ENCODE measurements at regions not wholly inside any gene's neighbourhood (a gene's known extent, or its start where the extent isn't known, plus 50 kb on each side); places are given as distances from the start of the nearest gene placed in this dataset.

- Histone ChIP-seq H3K4me3 (ENCODE audit: low read length) (no peak overlapping the region), H3K4me1 (ENCODE audit: control insufficient read depth, insufficient read depth, low read length) (peaks cover 3% of the 10 kb centered on the region), H3K36me3 (ENCODE audit: control insufficient read depth, insufficient read depth, low read length) (no peaks in the 10 kb centered on the region), H3K9ac (ENCODE audit: low read length) (no peak overlapping the region), H3K27me3 (ENCODE audit: control insufficient read depth, insufficient read depth, low read length) (no peaks in the 10 kb centered on the region), H3K27ac (ENCODE audit: low read depth, low read length) (no peak overlapping the region)
Observed at GRCh38 chr6:133767357-133767970, 121.4 kb upstream of the TCF21 start.

- Histone ChIP-seq H3K27me3 (ENCODE audit: control insufficient read depth, insufficient read depth, low read length) (no peaks in the 10 kb centered on the region), H3K4me3 (ENCODE audit: low read length) (no peak overlapping the region), H3K4me1 (ENCODE audit: control insufficient read depth, insufficient read depth, low read length) (peaks cover 3% of the 10 kb centered on the region), H3K36me3 (ENCODE audit: control insufficient read depth, insufficient read depth, low read length) (no peaks in the 10 kb centered on the region), H3K9ac (ENCODE audit: low read length) (no peak overlapping the region), H3K27ac (ENCODE audit: low read depth, low read length) (no peak overlapping the region)
Observed at GRCh38 chr6:133768656-133769295, 120.1 kb upstream of the TCF21 start.

- Histone ChIP-seq H3K4me1 (ENCODE audit: control insufficient read depth, insufficient read depth, low read length) (peaks cover 3% of the 10 kb centered on the region), H3K4me3 (ENCODE audit: low read length) (no peak overlapping the region), H3K27ac (ENCODE audit: low read depth, low read length) (no peak overlapping the region), H3K27me3 (ENCODE audit: control insufficient read depth, insufficient read depth, low read length) (no peaks in the 10 kb centered on the region), H3K9ac (ENCODE audit: low read length) (no peak overlapping the region), H3K36me3 (ENCODE audit: control insufficient read depth, insufficient read depth, low read length) (no peaks in the 10 kb centered on the region)
Observed at GRCh38 chr6:133769463-133769862, 119.5 kb upstream of the TCF21 start.

GRCh38 chr6:133772567-133772966 lies 116.3 kb upstream of the TCF21 start:
- Histone ChIP-seq H3K27ac (ENCODE audit: low read depth, low read length) (no peak overlapping the region), H3K36me3 (ENCODE audit: control insufficient read depth, insufficient read depth, low read length) (no peaks in the 10 kb centered on the region), H3K4me1 (ENCODE audit: control insufficient read depth, insufficient read depth, low read length) (peaks cover 3% of the 10 kb centered on the region), H3K9ac (ENCODE audit: low read length) (no peak overlapping the region), H3K4me3 (ENCODE audit: low read length) (no peak overlapping the region), H3K27me3 (ENCODE audit: control insufficient read depth, insufficient read depth, low read length) (no peaks in the 10 kb centered on the region)

GRCh38 chr6:133773776-133774175 lies 115.1 kb upstream of the TCF21 start:
- H3K9ac ChIP-seq (ENCODE audit: low read length), result no peak overlapping the region
- no peak overlapping the region for H3K27ac ChIP-seq (ENCODE audit: low read depth, low read length)
- no peaks in the 10 kb centered on the region for H3K27me3 ChIP-seq (ENCODE audit: control insufficient read depth, insufficient read depth, low read length)
- no peaks in the 10 kb centered on the region for H3K36me3 ChIP-seq (ENCODE audit: control insufficient read depth, insufficient read depth, low read length)
- no peak overlapping the region for H3K4me3 ChIP-seq (ENCODE audit: low read length)
- peaks cover 1% of the 10 kb centered on the region for H3K4me1 ChIP-seq (ENCODE audit: control insufficient read depth, insufficient read depth, low read length)

- H3K27me3 ChIP-seq (ENCODE audit: control insufficient read depth, insufficient read depth, low read length), result no peaks in the 10 kb centered on the region
- no peaks in the 10 kb centered on the region for H3K36me3 ChIP-seq (ENCODE audit: control insufficient read depth, insufficient read depth, low read length)
- H3K4me1 ChIP-seq (ENCODE audit: control insufficient read depth, insufficient read depth, low read length), result no peaks in the 10 kb centered on the region
- H3K4me3 ChIP-seq (ENCODE audit: low read length), result no peak overlapping the region
- H3K9ac ChIP-seq (ENCODE audit: low read length), result no peak overlapping the region
- no peak overlapping the region for H3K27ac ChIP-seq (ENCODE audit: low read depth, low read length)
Observed at GRCh38 chr6:133774356-133774755, 114.6 kb upstream of the TCF21 start.

GRCh38 chr6:133778414-133779130 lies 110.3 kb upstream of the TCF21 start:
- no peak overlapping the region for H3K27ac ChIP-seq (ENCODE audit: low read depth, low read length)
- H3K27me3 ChIP-seq (ENCODE audit: control insufficient read depth, insufficient read depth, low read length), result no peaks in the 10 kb centered on the region
- H3K4me3 ChIP-seq (ENCODE audit: low read length), result no peak overlapping the region
- no peaks in the 10 kb centered on the region for H3K4me1 ChIP-seq (ENCODE audit: control insufficient read depth, insufficient read depth, low read length)
- no peaks in the 10 kb centered on the region for H3K36me3 ChIP-seq (ENCODE audit: control insufficient read depth, insufficient read depth, low read length)
- no peak overlapping the region for H3K9ac ChIP-seq (ENCODE audit: low read length)

- no peak overlapping the region for H3K27ac ChIP-seq (ENCODE audit: low read depth, low read length)
- no peaks in the 10 kb centered on the region for H3K36me3 ChIP-seq (ENCODE audit: control insufficient read depth, insufficient read depth, low read length)
Observed at GRCh38 chr6:133779916-133780695, 108.8 kb upstream of the TCF21 start.

GRCh38 chr6:133786016-133786415 lies 102.9 kb upstream of the TCF21 start:
- Histone ChIP-seq H3K27me3 (ENCODE audit: control insufficient read depth, insufficient read depth, low read length) (no peaks in the 10 kb centered on the region), H3K9ac (ENCODE audit: low read length) (no peak overlapping the region), H3K4me3 (ENCODE audit: low read length) (no peak overlapping the region), H3K4me1 (ENCODE audit: control insufficient read depth, insufficient read depth, low read length) (no peaks in the 10 kb centered on the region), H3K27ac (ENCODE audit: low read depth, low read length) (no peak overlapping the region), H3K36me3 (ENCODE audit: control insufficient read depth, insufficient read depth, low read length) (no peaks in the 10 kb centered on the region)

More at GRCh38 chr6:133779916-133780695, 108.8 kb upstream of the TCF21 start:
- Histone ChIP-seq H3K27me3 (ENCODE audit: control insufficient read depth, insufficient read depth, low read length) (no peaks in the 10 kb centered on the region), H3K9ac (ENCODE audit: low read length) (no peak overlapping the region), H3K4me3 (ENCODE audit: low read length) (no peak overlapping the region), H3K4me1 (ENCODE audit: control insufficient read depth, insufficient read depth, low read length) (no peaks in the 10 kb centered on the region)

GRCh38 chr6:133787122-133787521 lies 101.8 kb upstream of the TCF21 start:
- no peak overlapping the region for H3K4me3 ChIP-seq (ENCODE audit: low read length)
- H3K4me1 ChIP-seq (ENCODE audit: control insufficient read depth, insufficient read depth, low read length), result no peaks in the 10 kb centered on the region
- no peak overlapping the region for H3K9ac ChIP-seq (ENCODE audit: low read length)
- H3K36me3 ChIP-seq (ENCODE audit: control insufficient read depth, insufficient read depth, low read length), result no peaks in the 10 kb centered on the region
- H3K27ac ChIP-seq (ENCODE audit: low read depth, low read length), result no peak overlapping the region
- no peaks in the 10 kb centered on the region for H3K27me3 ChIP-seq (ENCODE audit: control insufficient read depth, insufficient read depth, low read length)

GRCh38 chr6:133787859-133788505 lies 100.9 kb upstream of the TCF21 start:
- Histone ChIP-seq H3K27me3 (ENCODE audit: control insufficient read depth, insufficient read depth, low read length) (no peaks in the 10 kb centered on the region), H3K27ac (ENCODE audit: low read depth, low read length) (no peak overlapping the region), H3K4me3 (ENCODE audit: low read length) (no peak overlapping the region), H3K4me1 (ENCODE audit: control insufficient read depth, insufficient read depth, low read length) (no peaks in the 10 kb centered on the region), H3K36me3 (ENCODE audit: control insufficient read depth, insufficient read depth, low read length) (no peaks in the 10 kb centered on the region), H3K9ac (ENCODE audit: low read length) (no peak overlapping the region)

- no peak overlapping the region for H3K27ac ChIP-seq (ENCODE audit: low read depth, low read length)
- H3K4me3 ChIP-seq (ENCODE audit: low read length), result no peak overlapping the region
- H3K9ac ChIP-seq (ENCODE audit: low read length), result no peak overlapping the region
- no peaks in the 10 kb centered on the region for H3K27me3 ChIP-seq (ENCODE audit: control insufficient read depth, insufficient read depth, low read length)
- H3K4me1 ChIP-seq (ENCODE audit: control insufficient read depth, insufficient read depth, low read length), result no peaks in the 10 kb centered on the region
- no peaks in the 10 kb centered on the region for H3K36me3 ChIP-seq (ENCODE audit: control insufficient read depth, insufficient read depth, low read length)
Observed at GRCh38 chr6:133788556-133788955, 100.4 kb upstream of the TCF21 start.

Data from rectal smooth muscle tissue (tissue), 1 donor.